ENCODE measurements at regions not wholly inside any gene's neighbourhood (a gene's known extent, or its start where the extent isn't known, plus 50 kb on each side); places are given as distances from the start of the nearest gene placed in this dataset.

- Histone ChIP-seq H3K9me1 (replicated peaks; ENCODE audit: control insufficient read depth, extremely low read depth, insufficient read depth, low read length) (no peaks in the 10 kb centered on the region), H3K79me2 (ENCODE audit: control insufficient read depth, insufficient read depth, low read length) (no peaks in the 10 kb centered on the region), H4K20me1 (replicated peaks; ENCODE audit: control insufficient read depth, extremely low read depth, insufficient read depth, low read length) (no peaks in the 10 kb centered on the region), H3K9me3 (replicated peaks; ENCODE audit: control insufficient read depth, insufficient read depth, low read length) (no peaks in the 10 kb centered on the region), H2AFZ (ENCODE audit: low read depth, low read length) (no peak overlapping the region), H3K4me1 (ENCODE audit: control insufficient read depth, extremely low read depth, insufficient read depth, low read length) (no peaks in the 10 kb centered on the region), H3K27me3 (ENCODE audit: control insufficient read depth in 2 of 2, insufficient read depth in 2 of 2, low read length in 2 of 2) (no peaks in the 10 kb centered on the region), H3K4me3 (replicated peaks in 1 of 3; ENCODE audit: insufficient read depth in 1 of 3, low read depth in 1 of 3, low read length in 3 of 3) (no peak overlapping the region), H3K4me2 (ENCODE audit: insufficient read depth, low read length) (no peak overlapping the region), H3K27ac (ENCODE audit: insufficient read depth, low read depth, low read length) (no peak overlapping the region), H3K36me3 (ENCODE audit: control insufficient read depth in 2 of 2, extremely low read depth in 1 of 2, insufficient read depth in 2 of 2, low read length in 2 of 2) (no peaks in the 10 kb centered on the region), H3K9ac (replicated peaks; ENCODE audit: extremely low read depth, insufficient read depth, low read length) (no peak overlapping the region)
- intact Hi-C loops (cut with micrococcal nuclease) (no loop called here), dilution Hi-C loops (cut with MboI; ENCODE audit: extremely low pct_ligation_motif_present, low sequenced_read_pairs) (no loop called here)
- DNase-seq (ENCODE audit: low read depth, low spot score) (no peak), FAIRE-seq (no peak)
- TF ChIP-seq POLR2AphosphoS5 (IDR thresholded peaks at IDR 0.05; ENCODE audit: insufficient read depth, low read depth, low read length) (no peak), MYC (IDR thresholded peaks at IDR 0.05; ENCODE audit: low read depth, low read length) (no peak), GATA2 (IDR thresholded peaks at IDR 0.05; ENCODE audit: insufficient read depth, insufficient read length, low read depth, low read length) (no peak), EZH2 (IDR thresholded peaks at IDR 0.05; ENCODE audit: borderline replicate concordance, low read depth, low read length, severe bottlenecking) (no peak), JUN (IDR thresholded peaks at IDR 0.05; ENCODE audit: borderline replicate concordance, insufficient read depth, insufficient read length, low read depth) (no peak), POLR2A (IDR thresholded peaks at IDR 0.05; ENCODE audit: low read depth, low read length) (no peak), CTCF (IDR thresholded peaks at IDR 0.05; ENCODE audit: extremely low read depth in 1 of 2, insufficient read depth in 1 of 2, low read depth in 1 of 2, low read length in 2 of 2) (no peak), MAX (IDR thresholded peaks at IDR 0.05; ENCODE audit: insufficient read depth, insufficient read length) (no peak), FOS (IDR thresholded peaks at IDR 0.05; ENCODE audit: borderline replicate concordance, insufficient read depth, low read length) (no peak)
- no TSS peak for BruUV-seq (replicated peaks)
- ChIA-PET POLR2A (no interaction called here), CTCF (no interaction called here)
Observed at GRCh38 chr9:105972466-105973204, 278.3 kb downstream of the TMEM38B start.
